Uterus (tissue), 2 donors: ENCODE measurements at regions not wholly inside any gene's neighbourhood (a gene's known extent, or its start where the extent isn't known, plus 50 kb on each side); places are given as distances from the start of the nearest gene placed in this dataset.

Source experiments
- POLR2A ChIP-seq, 2 donors: fragments of 450-650 bp; IDR thresholded peaks; one replicate each; pipeline ENCODE4 v1.6.1; 2016; ENCODE audit warnings: antibody characterized with exemption in 2 of 2, mild to moderate bottlenecking in 1 of 2, moderate library complexity in 1 of 2
- TF ChIP-seq, protein P1 (sequence below), 4 experiments: fragments of 200-600 bp in 2 of 4; fragments of 450-650 bp in 2 of 4; sonication (generic) in 2 of 4; IDR thresholded peaks; one replicate each; pipeline ENCODE4 v1.5.1; 2016 to 2019; ENCODE audit warnings: antibody characterized with exemption in 4 of 4, mild to moderate bottlenecking in 2 of 4, moderate library complexity in 1 of 4

DNA sequence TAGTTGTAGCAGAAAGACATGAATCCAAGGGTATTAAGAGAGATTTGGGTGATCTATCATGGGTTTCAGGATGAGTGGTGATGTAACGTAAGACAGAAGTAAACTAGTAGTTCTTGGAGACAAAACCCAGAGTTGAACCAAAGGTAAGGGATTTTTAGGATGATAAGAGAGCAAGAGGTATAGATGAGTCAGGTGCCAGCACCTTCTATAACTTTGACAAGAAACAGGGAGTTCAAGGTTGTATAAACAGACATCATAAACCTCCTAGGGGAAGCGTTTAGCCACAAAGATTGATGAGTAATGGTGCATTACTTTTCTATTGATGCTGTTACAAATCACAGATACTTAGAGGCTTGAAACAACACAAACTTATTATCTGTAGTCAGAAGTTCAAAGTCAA lies 447.3 kb upstream of the ARHGEF26 start:
- TF ChIP-seq, protein P1, sequence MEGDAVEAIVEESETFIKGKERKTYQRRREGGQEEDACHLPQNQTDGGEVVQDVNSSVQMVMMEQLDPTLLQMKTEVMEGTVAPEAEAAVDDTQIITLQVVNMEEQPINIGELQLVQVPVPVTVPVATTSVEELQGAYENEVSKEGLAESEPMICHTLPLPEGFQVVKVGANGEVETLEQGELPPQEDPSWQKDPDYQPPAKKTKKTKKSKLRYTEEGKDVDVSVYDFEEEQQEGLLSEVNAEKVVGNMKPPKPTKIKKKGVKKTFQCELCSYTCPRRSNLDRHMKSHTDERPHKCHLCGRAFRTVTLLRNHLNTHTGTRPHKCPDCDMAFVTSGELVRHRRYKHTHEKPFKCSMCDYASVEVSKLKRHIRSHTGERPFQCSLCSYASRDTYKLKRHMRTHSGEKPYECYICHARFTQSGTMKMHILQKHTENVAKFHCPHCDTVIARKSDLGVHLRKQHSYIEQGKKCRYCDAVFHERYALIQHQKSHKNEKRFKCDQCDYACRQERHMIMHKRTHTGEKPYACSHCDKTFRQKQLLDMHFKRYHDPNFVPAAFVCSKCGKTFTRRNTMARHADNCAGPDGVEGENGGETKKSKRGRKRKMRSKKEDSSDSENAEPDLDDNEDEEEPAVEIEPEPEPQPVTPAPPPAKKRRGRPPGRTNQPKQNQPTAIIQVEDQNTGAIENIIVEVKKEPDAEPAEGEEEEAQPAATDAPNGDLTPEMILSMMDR (IDR thresholded peaks at IDR 0.05), result no peak
- TF ChIP-seq POLR2A (IDR thresholded peaks at IDR 0.05), result no peak
